HepG2 (cell line): ENCODE measurements at regions not wholly inside any gene's neighbourhood (a gene's known extent, or its start where the extent isn't known, plus 50 kb on each side); places are given as distances from the start of the nearest gene placed in this dataset.

ENCODE experiments used
- FLYWCH1 ChIP-seq: sonication (generic); formaldehyde crosslinking; IDR thresholded peaks from 2 replicates; pipeline ENCODE4 v1.8.1; 2023; ENCODE audit warnings: mild to moderate bottlenecking, missing genetic modification reagents
- GABPA ChIP-seq, 2 experiments: IDR thresholded peaks; 2 replicates each; pipeline ENCODE4 v1.6.1; 2011 to 2016; ENCODE audit warnings: low read depth in 2 of 2, low read length in 1 of 2, missing biosample characterization in 1 of 2, missing genetic modification characterization in 1 of 2
- GZF1 ChIP-seq: sonication (generic); formaldehyde crosslinking; IDR thresholded peaks from 2 replicates; pipeline ENCODE4 v1.5.1; 2020; ENCODE audit warnings: mild to moderate bottlenecking, missing genetic modification reagents
- JUN ChIP-seq: sonication (generic); formaldehyde crosslinking; IDR thresholded peaks from 2 replicates; pipeline ENCODE4 v1.4.0; 2020; ENCODE audit warnings: mild to moderate bottlenecking, missing genetic modification reagents
- MED13 ChIP-seq: sonication (generic); formaldehyde crosslinking; IDR thresholded peaks from 2 replicates; pipeline ENCODE4 v1.5.0; 2020; ENCODE audit warnings: missing genetic modification reagents
- MTF2 ChIP-seq: sonication (generic); formaldehyde crosslinking; IDR thresholded peaks from 2 replicates; pipeline ENCODE4 v1.5.0; 2020; ENCODE audit warnings: missing genetic modification reagents, borderline replicate concordance
- NONO ChIP-seq, 2 experiments: fragments of 450-650 bp in 1 of 2; sonication (generic) in 1 of 2; formaldehyde crosslinking in 1 of 2; IDR thresholded peaks in 1 of 2; conservative IDR thresholded peaks in 1 of 2; 2 replicates each; pipeline versions ENCODE4 v1.6.1 to v1.8.0; 2017 to 2022; ENCODE audit warnings: mild to moderate bottlenecking in 1 of 2, missing genetic modification reagents in 1 of 2, moderate library complexity in 1 of 2
- REL ChIP-seq: sonication (generic); formaldehyde crosslinking; conservative IDR thresholded peaks from 2 replicates; pipeline ENCODE4 v1.8.0; 2022; ENCODE audit warnings: mild to moderate bottlenecking, missing genetic modification reagents, moderate library complexity
- RXRB ChIP-seq: IDR thresholded peaks from 2 replicates; pipeline ENCODE4 v1.6.1; 2016; ENCODE audit warnings: borderline replicate concordance, missing genetic modification reagents, missing compliant biosample characterization
- ZC3H4 ChIP-seq: sonication (generic); formaldehyde crosslinking; IDR thresholded peaks from 2 replicates; pipeline ENCODE4 v1.4.0; 2020; ENCODE audit warnings: missing genetic modification reagents, borderline replicate concordance
- ZNF282 ChIP-seq: fragments of 450-650 bp; IDR thresholded peaks from 2 replicates; pipeline ENCODE4 v1.6.1; 2018; ENCODE audit not compliant: partially characterized antibody
- ZNF546 ChIP-seq: sonication (generic); formaldehyde crosslinking; conservative IDR thresholded peaks from 2 replicates; pipeline ENCODE4 v1.8.1; 2023; ENCODE audit warnings: mild to moderate bottlenecking, missing genetic modification reagents
- ZNF619 ChIP-seq: sonication (generic); formaldehyde crosslinking; IDR thresholded peaks from 2 replicates; pipeline ENCODE4 v1.4.0; 2020; ENCODE audit warnings: mild to moderate bottlenecking, missing genetic modification reagents
- ZNF746 ChIP-seq: sonication (generic); formaldehyde crosslinking; IDR thresholded peaks from 2 replicates; pipeline ENCODE4 v1.8.0; 2022; ENCODE audit warnings: mild to moderate bottlenecking, missing genetic modification reagents
- ZNF75D ChIP-seq: sonication (generic); formaldehyde crosslinking; IDR thresholded peaks from 2 replicates; pipeline ENCODE4 v1.8.1; 2023; ENCODE audit warnings: missing genetic modification reagents, mild to moderate bottlenecking, borderline replicate concordance
- ZSCAN21 ChIP-seq: sonication (generic); formaldehyde crosslinking; IDR thresholded peaks from 2 replicates; pipeline ENCODE4 v1.8.0; 2022; ENCODE audit warnings: mild to moderate bottlenecking, missing genetic modification reagents, moderate library complexity, borderline replicate concordance
- TF ChIP-seq, protein P1 (sequence below): sonication (generic); formaldehyde crosslinking; IDR thresholded peaks from 2 replicates; pipeline ENCODE4 v1.5.0; 2020; ENCODE audit warnings: mild to moderate bottlenecking, missing genetic modification reagents
- TF ChIP-seq, protein P2 (sequence below): sonication (generic); formaldehyde crosslinking; IDR thresholded peaks from 2 replicates; pipeline ENCODE4 v1.5.1; 2020; ENCODE audit warnings: missing genetic modification reagents, mild to moderate bottlenecking, borderline replicate concordance
- TF ChIP-seq, protein P3 (sequence below): sonication (generic); formaldehyde crosslinking; IDR thresholded peaks from 2 replicates; pipeline ENCODE4 v1.8.1; 2022; ENCODE audit warnings: mild to moderate bottlenecking, missing genetic modification reagents
- TF ChIP-seq, protein P4 (sequence below): sonication (generic); formaldehyde crosslinking; conservative IDR thresholded peaks from 2 replicates; pipeline ENCODE4 v1.4.0; 2020; ENCODE audit warnings: missing genetic modification reagents
- TF ChIP-seq, protein P5 (sequence below): IDR thresholded peaks from 2 replicates; pipeline ENCODE4 v1.6.1; 2016
- TF ChIP-seq, protein P6 (sequence below): fragments of 450-650 bp; IDR thresholded peaks from 2 replicates; pipeline ENCODE4 v1.6.1; 2017

DNA sequence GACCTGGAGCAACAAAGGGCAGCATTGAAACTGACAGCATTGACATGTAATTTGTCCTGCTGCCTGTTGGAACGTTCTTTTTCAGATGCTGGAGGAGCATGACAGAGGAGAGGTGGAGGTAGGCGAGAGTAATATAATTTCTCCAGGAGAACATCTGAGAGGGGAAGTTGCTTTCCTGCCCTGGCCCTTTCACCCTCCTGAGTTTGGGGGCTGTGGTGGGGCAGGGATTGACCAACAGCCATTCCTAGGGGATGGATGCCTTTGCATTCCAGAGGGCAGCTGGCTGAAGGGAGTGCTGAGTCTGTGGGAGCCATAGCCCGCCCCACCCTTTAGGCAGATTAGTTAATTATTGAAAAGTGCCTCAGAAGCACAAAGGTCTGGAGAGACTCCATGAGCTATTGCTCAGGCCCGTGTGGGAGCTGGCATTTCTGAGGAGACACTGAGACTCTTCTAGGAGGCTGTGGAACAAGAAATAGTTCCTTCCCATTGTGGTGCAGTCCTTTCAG, 73.5 kb downstream of the ARF6 start (continued):
- TF ChIP-seq, protein P1, sequence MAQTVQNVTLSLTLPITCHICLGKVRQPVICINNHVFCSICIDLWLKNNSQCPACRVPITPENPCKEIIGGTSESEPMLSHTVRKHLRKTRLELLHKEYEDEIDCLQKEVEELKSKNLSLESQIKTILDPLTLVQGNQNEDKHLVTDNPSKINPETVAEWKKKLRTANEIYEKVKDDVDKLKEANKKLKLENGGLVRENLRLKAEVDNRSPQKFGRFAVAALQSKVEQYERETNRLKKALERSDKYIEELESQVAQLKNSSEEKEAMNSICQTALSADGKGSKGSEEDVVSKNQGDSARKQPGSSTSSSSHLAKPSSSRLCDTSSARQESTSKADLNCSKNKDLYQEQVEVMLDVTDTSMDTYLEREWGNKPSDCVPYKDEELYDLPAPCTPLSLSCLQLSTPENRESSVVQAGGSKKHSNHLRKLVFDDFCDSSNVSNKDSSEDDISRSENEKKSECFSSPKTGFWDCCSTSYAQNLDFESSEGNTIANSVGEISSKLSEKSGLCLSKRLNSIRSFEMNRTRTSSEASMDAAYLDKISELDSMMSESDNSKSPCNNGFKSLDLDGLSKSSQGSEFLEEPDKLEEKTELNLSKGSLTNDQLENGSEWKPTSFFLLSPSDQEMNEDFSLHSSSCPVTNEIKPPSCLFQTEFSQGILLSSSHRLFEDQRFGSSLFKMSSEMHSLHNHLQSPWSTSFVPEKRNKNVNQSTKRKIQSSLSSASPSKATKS (CRISPR knock-in tag): no peak
- TF ChIP-seq ZNF619 (CRISPR knock-in tag): no peak
- no peak for TF ChIP-seq ZNF546 (CRISPR knock-in tag)
- no peak for TF ChIP-seq ZNF746 (CRISPR knock-in tag)
- no peak for TF ChIP-seq GABPA (IDR thresholded peaks at IDR 0.05; ENCODE audit: low read depth, low read length)
- TF ChIP-seq GABPA (CRISPR knock-in tag; IDR thresholded peaks at IDR 0.05; ENCODE audit: low read depth): no peak
- no peak for TF ChIP-seq MED13 (CRISPR knock-in tag)
- no peak for TF ChIP-seq ZNF75D (CRISPR knock-in tag)
- TF ChIP-seq NONO (IDR thresholded peaks at IDR 0.05): no peak
- peak; percentile 31; the same call in 1 of the 2 replicates for TF ChIP-seq NONO (CRISPR knock-in tag; conservative IDR thresholded peaks at IDR 0.05)
- TF ChIP-seq ZNF282: no peak
- TF ChIP-seq ZSCAN21: no peak; the same call in 1 of the 2 replicates
- TF ChIP-seq, protein P2, sequence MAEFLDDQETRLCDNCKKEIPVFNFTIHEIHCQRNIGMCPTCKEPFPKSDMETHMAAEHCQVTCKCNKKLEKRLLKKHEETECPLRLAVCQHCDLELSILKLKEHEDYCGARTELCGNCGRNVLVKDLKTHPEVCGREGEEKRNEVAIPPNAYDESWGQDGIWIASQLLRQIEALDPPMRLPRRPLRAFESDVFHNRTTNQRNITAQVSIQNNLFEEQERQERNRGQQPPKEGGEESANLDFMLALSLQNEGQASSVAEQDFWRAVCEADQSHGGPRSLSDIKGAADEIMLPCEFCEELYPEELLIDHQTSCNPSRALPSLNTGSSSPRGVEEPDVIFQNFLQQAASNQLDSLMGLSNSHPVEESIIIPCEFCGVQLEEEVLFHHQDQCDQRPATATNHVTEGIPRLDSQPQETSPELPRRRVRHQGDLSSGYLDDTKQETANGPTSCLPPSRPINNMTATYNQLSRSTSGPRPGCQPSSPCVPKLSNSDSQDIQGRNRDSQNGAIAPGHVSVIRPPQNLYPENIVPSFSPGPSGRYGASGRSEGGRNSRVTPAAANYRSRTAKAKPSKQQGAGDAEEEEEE (CRISPR knock-in tag): no peak
- no peak for TF ChIP-seq ZC3H4 (CRISPR knock-in tag)
- TF ChIP-seq REL: no peak
- TF ChIP-seq, protein P3, sequence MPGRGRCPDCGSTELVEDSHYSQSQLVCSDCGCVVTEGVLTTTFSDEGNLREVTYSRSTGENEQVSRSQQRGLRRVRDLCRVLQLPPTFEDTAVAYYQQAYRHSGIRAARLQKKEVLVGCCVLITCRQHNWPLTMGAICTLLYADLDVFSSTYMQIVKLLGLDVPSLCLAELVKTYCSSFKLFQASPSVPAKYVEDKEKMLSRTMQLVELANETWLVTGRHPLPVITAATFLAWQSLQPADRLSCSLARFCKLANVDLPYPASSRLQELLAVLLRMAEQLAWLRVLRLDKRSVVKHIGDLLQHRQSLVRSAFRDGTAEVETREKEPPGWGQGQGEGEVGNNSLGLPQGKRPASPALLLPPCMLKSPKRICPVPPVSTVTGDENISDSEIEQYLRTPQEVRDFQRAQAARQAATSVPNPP (CRISPR knock-in tag): no peak
- no peak for TF ChIP-seq FLYWCH1 (CRISPR knock-in tag)
- TF ChIP-seq, protein P4, sequence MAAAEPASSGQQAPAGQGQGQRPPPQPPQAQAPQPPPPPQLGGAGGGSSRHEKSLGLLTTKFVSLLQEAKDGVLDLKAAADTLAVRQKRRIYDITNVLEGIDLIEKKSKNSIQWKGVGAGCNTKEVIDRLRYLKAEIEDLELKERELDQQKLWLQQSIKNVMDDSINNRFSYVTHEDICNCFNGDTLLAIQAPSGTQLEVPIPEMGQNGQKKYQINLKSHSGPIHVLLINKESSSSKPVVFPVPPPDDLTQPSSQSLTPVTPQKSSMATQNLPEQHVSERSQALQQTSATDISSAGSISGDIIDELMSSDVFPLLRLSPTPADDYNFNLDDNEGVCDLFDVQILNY (CRISPR knock-in tag): no peak
- TF ChIP-seq, protein P5, sequence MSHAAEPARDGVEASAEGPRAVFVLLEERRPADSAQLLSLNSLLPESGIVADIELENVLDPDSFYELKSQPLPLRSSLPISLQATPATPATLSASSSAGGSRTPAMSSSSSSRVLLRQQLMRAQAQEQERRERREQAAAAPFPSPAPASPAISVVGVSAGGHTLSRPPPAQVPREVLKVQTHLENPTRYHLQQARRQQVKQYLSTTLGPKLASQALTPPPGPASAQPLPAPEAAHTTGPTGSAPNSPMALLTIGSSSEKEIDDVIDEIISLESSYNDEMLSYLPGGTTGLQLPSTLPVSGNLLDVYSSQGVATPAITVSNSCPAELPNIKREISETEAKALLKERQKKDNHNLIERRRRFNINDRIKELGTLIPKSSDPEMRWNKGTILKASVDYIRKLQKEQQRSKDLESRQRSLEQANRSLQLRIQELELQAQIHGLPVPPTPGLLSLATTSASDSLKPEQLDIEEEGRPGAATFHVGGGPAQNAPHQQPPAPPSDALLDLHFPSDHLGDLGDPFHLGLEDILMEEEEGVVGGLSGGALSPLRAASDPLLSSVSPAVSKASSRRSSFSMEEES (CRISPR knock-in tag): no peak
- TF ChIP-seq JUN (CRISPR knock-in tag): no peak
- TF ChIP-seq, protein P6, sequence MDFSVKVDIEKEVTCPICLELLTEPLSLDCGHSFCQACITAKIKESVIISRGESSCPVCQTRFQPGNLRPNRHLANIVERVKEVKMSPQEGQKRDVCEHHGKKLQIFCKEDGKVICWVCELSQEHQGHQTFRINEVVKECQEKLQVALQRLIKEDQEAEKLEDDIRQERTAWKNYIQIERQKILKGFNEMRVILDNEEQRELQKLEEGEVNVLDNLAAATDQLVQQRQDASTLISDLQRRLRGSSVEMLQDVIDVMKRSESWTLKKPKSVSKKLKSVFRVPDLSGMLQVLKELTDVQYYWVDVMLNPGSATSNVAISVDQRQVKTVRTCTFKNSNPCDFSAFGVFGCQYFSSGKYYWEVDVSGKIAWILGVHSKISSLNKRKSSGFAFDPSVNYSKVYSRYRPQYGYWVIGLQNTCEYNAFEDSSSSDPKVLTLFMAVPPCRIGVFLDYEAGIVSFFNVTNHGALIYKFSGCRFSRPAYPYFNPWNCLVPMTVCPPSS: no peak
- TF ChIP-seq GZF1 (CRISPR knock-in tag): no peak
- no peak for TF ChIP-seq RXRB (CRISPR knock-in tag)
- TF ChIP-seq MTF2: no peak
